ENCODE measurements at regions not wholly inside any gene's neighbourhood (a gene's known extent, or its start where the extent isn't known, plus 50 kb on each side); places are given as distances from the start of the nearest gene placed in this dataset.

DNA sequence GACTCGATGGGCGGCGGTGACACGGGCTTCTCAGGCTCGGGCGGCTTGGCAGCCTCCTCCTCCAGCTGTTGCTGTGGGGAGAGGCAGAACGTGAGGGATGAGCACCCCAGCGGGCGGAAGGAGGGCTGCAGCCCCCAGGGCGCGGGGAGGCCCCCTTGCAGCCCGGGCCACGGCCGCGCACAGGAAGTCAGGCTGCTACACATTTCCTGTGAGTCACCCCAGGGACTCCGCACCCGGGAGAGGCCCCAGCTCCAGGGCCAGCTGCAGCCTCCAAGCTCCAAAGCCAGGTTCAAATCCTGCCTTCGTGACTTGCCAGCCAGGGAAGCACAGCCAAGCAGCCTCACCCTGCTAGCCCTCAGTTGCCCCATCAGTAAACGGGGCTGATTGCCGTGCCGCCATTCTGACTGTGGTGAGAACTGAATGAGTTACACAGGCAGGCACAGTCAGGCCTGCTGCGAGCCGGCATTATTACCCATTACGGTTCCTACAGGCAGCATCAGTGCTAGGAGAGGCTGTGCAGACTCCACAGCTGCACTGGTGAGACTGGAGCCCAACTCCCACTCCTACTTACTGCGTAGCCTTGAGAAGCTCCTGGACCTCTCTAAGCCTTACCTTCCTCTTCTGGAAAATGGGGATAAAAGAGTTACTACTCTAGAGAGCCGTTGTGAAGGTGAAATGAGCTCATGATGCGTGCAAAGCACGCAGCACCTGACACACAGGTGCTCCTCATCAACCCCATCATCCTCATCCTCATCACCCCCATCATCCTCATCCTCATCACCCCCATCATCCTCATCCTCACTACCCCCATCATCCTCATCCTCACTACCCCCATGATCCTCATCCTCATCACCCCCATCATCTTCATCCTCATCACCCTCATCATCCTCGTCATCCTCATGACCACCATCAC is 100.9 kb downstream of the NCOR2 start:
- Histone ChIP-seq H3K9ac (ENCODE audit: low read length) (peak overlapping the region; percentile 65), H2AFZ (ENCODE audit: low read length) (peak overlapping the region; percentile 61; the same call in 1 of the 2 replicates), H3K4me2 (ENCODE audit: low read length) (peak overlapping the region; percentile 78), H3F3A (ENCODE audit: insufficient read depth, low read length) (no peaks in the 10 kb centered on the region), H3K36me3 (ENCODE audit: insufficient read depth, low read length) (peaks cover 34% of the 10 kb centered on the region), H3K79me2 (ENCODE audit: insufficient read depth, low read length) (no peaks in the 10 kb centered on the region), H3K9me3 (ENCODE audit: low read length) (peaks cover 3% of the 10 kb centered on the region; the same call in 1 of the 2 replicates), H3K27me3 (ENCODE audit: insufficient read depth, low read length) (no peaks in the 10 kb centered on the region), H3K9me2 (ENCODE audit: low read depth, low read length) (no peaks in the 10 kb centered on the region), H3K4me1 (ENCODE audit: insufficient read depth, low read length, severe bottlenecking) (peaks cover 25% of the 10 kb centered on the region), H3K27ac (ENCODE audit: low read depth, low read length, poor library complexity, severe bottlenecking) (peak overlapping the region; percentile 90), H4K20me1 (ENCODE audit: insufficient read depth, low read length) (no peaks in the 10 kb centered on the region), H3K4me3 (ENCODE audit: low read depth, low read length, poor library complexity, severe bottlenecking) (peak overlapping the region; percentile 47)
- no peak for TF ChIP-seq EZH2 (IDR thresholded peaks at IDR 0.05; ENCODE audit: borderline replicate concordance, low read length)
- TF ChIP-seq CTCF (IDR thresholded peaks at IDR 0.05; ENCODE audit: low read length) = no peak

DNA sequence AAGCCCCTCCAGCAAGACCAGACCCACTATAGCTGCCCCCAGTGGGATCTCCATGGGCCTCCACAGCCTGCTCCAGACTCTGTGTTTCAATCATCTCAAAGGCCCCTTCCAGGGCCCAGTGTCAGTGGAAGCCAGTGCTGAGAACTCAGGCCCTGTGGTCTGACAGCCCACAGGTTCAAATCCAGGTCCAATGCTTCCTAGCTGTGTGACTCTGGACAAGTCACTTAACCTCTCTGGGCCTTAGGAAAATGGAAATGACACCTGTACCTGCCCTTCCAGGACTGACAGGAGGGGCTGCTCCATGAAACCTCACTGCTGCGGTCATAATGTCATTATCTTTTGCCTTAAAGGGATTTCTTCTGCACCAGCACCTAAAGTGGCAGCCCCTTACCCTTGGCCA is 101.9 kb downstream of the NCOR2 start:
- Histone ChIP-seq H3K9ac (ENCODE audit: low read length) (no peak overlapping the region; the same call in 1 of the 2 replicates), H3K27ac (ENCODE audit: low read depth, low read length, poor library complexity, severe bottlenecking) (peak overlapping the region; percentile 90), H3K9me3 (ENCODE audit: low read length) (peaks cover 3% of the 10 kb centered on the region; the same call in 1 of the 2 replicates), H2AFZ (ENCODE audit: low read length) (no peak overlapping the region), H3K27me3 (ENCODE audit: insufficient read depth, low read length) (no peaks in the 10 kb centered on the region), H3K4me3 (ENCODE audit: low read depth, low read length, poor library complexity, severe bottlenecking) (no peak overlapping the region), H3K4me1 (ENCODE audit: insufficient read depth, low read length, severe bottlenecking) (peaks cover 25% of the 10 kb centered on the region), H3F3A (ENCODE audit: insufficient read depth, low read length) (no peaks in the 10 kb centered on the region), H3K79me2 (ENCODE audit: insufficient read depth, low read length) (no peaks in the 10 kb centered on the region), H3K36me3 (ENCODE audit: insufficient read depth, low read length) (peaks cover 24% of the 10 kb centered on the region), H4K20me1 (ENCODE audit: insufficient read depth, low read length) (no peaks in the 10 kb centered on the region), H3K9me2 (ENCODE audit: low read depth, low read length) (no peaks in the 10 kb centered on the region), H3K4me2 (ENCODE audit: low read length) (peak overlapping the region; percentile 78)
- TF ChIP-seq EZH2 (IDR thresholded peaks at IDR 0.05; ENCODE audit: borderline replicate concordance, low read length) (no peak), CTCF (IDR thresholded peaks at IDR 0.05; ENCODE audit: low read length) (no peak)

- no peak overlapping the region for H3K4me3 ChIP-seq (ENCODE audit: low read depth, low read length, poor library complexity, severe bottlenecking)
- H3K9me2 ChIP-seq (ENCODE audit: low read depth, low read length) = no peaks in the 10 kb centered on the region
- H3K9me3 ChIP-seq (ENCODE audit: low read length) = peaks cover 3% of the 10 kb centered on the region; the same call in 1 of the 2 replicates
- no peak overlapping the region for H2AFZ ChIP-seq (ENCODE audit: low read length)
- TF ChIP-seq CTCF (IDR thresholded peaks at IDR 0.05; ENCODE audit: low read length) (no peak), EZH2 (IDR thresholded peaks at IDR 0.05; ENCODE audit: borderline replicate concordance, low read length) (no peak)
- H3F3A ChIP-seq (ENCODE audit: insufficient read depth, low read length) = no peaks in the 10 kb centered on the region
- H3K27ac ChIP-seq (ENCODE audit: low read depth, low read length, poor library complexity, severe bottlenecking) = no peak overlapping the region
- H4K20me1 ChIP-seq (ENCODE audit: insufficient read depth, low read length) = no peaks in the 10 kb centered on the region
- no peaks in the 10 kb centered on the region for H3K27me3 ChIP-seq (ENCODE audit: insufficient read depth, low read length)
- H3K9ac ChIP-seq (ENCODE audit: low read length) = no peak overlapping the region
- H3K4me2 ChIP-seq (ENCODE audit: low read length) = no peak overlapping the region
- peaks cover 21% of the 10 kb centered on the region for H3K4me1 ChIP-seq (ENCODE audit: insufficient read depth, low read length, severe bottlenecking)
- H3K36me3 ChIP-seq (ENCODE audit: insufficient read depth, low read length) = peaks cover 18% of the 10 kb centered on the region
- no peaks in the 10 kb centered on the region for H3K79me2 ChIP-seq (ENCODE audit: insufficient read depth, low read length)
Measured at GRCh38 chr12:124464830-124465229, 102.6 kb downstream of the NCOR2 start.
